ENCODE measurements at regions not wholly inside any gene's neighbourhood (a gene's known extent, or its start where the extent isn't known, plus 50 kb on each side); places are given as distances from the start of the nearest gene placed in this dataset.

DNA sequence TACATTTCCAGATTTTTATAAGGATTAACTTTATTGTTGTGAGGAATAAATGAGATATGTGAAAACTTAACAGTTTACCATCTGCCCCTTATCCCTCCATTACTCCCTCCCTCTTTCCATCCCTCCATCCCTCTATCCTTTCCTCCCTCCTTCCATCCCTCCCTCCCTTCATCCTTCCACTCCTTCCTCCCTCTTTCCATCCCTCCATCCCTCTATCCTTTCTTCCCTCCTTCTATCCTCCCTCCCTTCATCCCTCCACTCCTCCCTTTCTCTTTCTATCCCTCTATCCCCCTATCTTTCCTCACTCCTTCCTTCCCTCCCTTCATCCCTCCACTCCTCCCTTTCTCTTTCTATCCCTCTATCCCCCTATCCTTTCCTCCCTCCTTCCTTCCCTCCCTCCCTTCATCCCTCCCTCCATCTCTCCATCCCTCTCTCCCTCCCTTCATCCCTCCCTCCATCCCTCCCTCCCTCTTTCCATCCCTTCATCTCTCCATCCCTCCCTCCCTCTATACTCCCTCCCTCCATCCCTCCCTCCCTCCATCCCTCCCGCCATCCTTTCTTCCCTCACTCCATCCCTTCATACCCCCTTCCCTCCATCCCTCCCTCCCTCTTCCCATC lies 181.8 kb upstream of the PLXNC1 start:
- Histone ChIP-seq H3K27ac (no peak overlapping the region), H3K4me3 (no peak overlapping the region), H3K9me3 (replicated peaks in 1 of 3) (no peaks in the 10 kb centered on the region), H3K4me1 (replicated peaks in 1 of 2) (no peaks in the 10 kb centered on the region), H3K36me3 (replicated peaks in 1 of 2) (no peaks in the 10 kb centered on the region), H3K27me3 (no peaks in the 10 kb centered on the region)
- WGBS, 4 donors = 100% methylated on average over 1 of the region's 1 CpG; no CpG with 5 or more reads in 1 of the 4 donors
- no peak for DNase-seq
- TF ChIP-seq, protein P1, sequence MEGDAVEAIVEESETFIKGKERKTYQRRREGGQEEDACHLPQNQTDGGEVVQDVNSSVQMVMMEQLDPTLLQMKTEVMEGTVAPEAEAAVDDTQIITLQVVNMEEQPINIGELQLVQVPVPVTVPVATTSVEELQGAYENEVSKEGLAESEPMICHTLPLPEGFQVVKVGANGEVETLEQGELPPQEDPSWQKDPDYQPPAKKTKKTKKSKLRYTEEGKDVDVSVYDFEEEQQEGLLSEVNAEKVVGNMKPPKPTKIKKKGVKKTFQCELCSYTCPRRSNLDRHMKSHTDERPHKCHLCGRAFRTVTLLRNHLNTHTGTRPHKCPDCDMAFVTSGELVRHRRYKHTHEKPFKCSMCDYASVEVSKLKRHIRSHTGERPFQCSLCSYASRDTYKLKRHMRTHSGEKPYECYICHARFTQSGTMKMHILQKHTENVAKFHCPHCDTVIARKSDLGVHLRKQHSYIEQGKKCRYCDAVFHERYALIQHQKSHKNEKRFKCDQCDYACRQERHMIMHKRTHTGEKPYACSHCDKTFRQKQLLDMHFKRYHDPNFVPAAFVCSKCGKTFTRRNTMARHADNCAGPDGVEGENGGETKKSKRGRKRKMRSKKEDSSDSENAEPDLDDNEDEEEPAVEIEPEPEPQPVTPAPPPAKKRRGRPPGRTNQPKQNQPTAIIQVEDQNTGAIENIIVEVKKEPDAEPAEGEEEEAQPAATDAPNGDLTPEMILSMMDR (IDR thresholded peaks at IDR 0.05) = no peak
- TF ChIP-seq POLR2A (IDR thresholded peaks at IDR 0.05) = no peak
- intact Hi-C loops (cut with DNase I) = no loop called here

DNA sequence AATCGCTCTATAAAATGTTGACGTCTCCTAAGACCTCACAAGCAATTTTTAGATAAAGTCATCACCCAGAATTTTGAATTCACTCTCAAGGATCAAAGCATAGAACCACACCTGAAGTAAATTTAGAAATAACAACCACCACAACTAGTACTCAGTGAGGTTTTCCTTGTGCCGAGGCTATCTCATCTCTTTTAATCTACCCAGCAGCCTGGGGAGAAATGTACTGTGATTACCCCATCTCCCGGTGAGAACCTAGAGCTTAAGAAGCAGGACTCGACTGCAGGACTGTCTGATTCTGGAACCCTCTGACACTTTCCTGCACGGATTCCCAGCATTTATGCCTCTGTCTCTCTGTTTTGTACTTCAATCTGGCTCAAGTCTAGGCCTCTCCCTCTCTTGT lies 180.9 kb upstream of the PLXNC1 start:
- Histone ChIP-seq H3K36me3 (replicated peaks in 1 of 2) (no peaks in the 10 kb centered on the region), H3K27me3 (no peaks in the 10 kb centered on the region), H3K4me3 (no peak overlapping the region), H3K4me1 (replicated peaks in 1 of 2) (no peaks in the 10 kb centered on the region), H3K27ac (no peak overlapping the region), H3K9me3 (replicated peaks in 1 of 3) (no peaks in the 10 kb centered on the region)
- no peak for DNase-seq
- TF ChIP-seq, protein P1 (IDR thresholded peaks at IDR 0.05) = no peak
- TF ChIP-seq POLR2A (IDR thresholded peaks at IDR 0.05) = no peak
- intact Hi-C loops (cut with DNase I) = no loop called here
- WGBS, 4 donors = 83 to 93% (median 87%) methylated on average over 6 of the region's 6 CpGs

DNA sequence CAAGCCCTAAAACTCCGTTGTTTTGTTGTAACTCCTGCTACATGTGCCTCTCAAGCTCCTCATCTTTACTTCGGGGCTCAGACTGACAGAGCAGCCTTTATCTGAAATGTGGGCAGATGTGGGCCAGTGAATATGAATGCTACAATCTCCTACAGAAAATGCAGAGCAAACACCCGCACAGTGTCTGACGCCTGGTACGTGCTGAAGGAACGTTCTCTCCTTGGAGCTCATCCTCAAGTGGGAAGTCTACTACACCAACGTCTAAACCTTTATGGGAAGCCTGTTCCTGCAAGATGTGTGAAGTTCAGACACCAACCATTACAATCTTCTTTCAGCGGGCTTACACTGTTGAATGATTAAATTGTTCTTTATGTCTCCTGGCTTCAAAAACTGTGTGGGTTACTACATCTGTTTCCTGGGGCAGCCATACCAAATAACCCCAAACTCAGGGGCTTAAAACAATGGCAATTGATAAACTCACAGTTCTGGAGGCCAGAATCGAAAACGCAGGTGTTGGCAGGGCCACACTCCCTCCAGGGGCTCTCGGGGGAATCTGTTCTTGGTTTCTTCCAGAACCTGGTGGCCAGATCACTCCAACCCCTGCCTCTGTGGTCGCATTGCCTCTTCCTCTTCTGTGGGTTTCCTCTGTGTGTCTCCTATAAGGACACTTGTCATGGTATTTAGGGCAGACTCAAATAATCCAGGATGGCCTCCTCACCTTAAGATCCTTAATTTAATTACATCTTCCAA lies 179.7 kb upstream of the PLXNC1 start:
- TF ChIP-seq POLR2A (IDR thresholded peaks at IDR 0.05) = no peak
- TF ChIP-seq, protein P1 (IDR thresholded peaks at IDR 0.05) = no peak
- Histone ChIP-seq H3K27me3 (no peaks in the 10 kb centered on the region), H3K36me3 (replicated peaks in 1 of 2) (no peaks in the 10 kb centered on the region), H3K27ac (no peak overlapping the region), H3K4me3 (no peak overlapping the region), H3K4me1 (replicated peaks in 1 of 2) (no peaks in the 10 kb centered on the region), H3K9me3 (replicated peaks in 1 of 3) (no peaks in the 10 kb centered on the region)
- no peak for DNase-seq
- 85 to 90% (median 90%) methylated on average over 12 of the region's 12 CpGs for WGBS, 4 donors
- intact Hi-C loops (cut with DNase I) = no loop called here

DNA sequence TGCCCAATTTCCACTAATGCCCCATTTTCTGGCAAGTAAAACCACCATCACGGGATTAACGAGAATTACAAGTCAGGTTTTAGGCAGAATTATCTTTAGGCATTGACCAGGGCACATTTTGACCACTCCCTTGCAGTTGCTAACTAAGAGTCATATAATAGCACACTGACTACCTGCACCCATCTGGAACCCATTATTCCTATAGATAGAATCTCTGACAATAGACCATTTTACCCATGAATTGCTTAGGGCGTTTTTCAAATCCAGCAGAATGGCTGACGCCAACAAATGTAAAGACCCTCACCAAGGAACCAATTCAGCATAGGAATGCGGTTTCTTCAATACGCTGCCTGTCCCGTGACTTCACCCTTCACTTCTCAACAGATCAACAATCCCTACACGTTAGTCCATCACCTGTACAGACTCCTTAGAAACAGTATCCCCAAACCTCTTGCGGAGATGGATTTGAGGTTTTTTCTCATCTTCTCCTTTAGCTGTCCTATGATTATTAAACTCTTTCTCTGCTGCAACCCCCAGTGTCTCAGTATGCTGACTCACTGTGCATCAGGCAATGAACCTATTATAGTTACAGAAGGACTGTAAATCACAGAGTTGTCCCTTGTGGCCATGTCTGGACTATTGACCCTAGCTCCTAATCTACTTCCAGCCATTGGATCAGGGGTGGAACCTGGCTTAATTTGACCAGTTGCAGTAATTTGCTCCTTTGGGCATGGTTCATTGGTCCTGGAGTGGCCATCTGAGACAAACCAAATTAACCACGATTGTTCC lies 177.3 kb upstream of the PLXNC1 start:
- Histone ChIP-seq H3K4me1 (replicated peaks in 1 of 2) (no peaks in the 10 kb centered on the region), H3K9me3 (replicated peaks in 1 of 3) (no peaks in the 10 kb centered on the region), H3K27me3 (no peaks in the 10 kb centered on the region), H3K4me3 (no peak overlapping the region), H3K27ac (no peak overlapping the region), H3K36me3 (replicated peaks in 1 of 2) (no peaks in the 10 kb centered on the region)
- WGBS, 4 donors = 70 to 94% (median 87%) methylated on average over 10 of the region's 10 CpGs
- intact Hi-C loops (cut with DNase I) = no loop called here
- DNase-seq = no peak
- no peak for TF ChIP-seq POLR2A (IDR thresholded peaks at IDR 0.05)
- TF ChIP-seq, protein P1 (IDR thresholded peaks at IDR 0.05) = no peak
